ENCODE measurements at regions not wholly inside any gene's neighbourhood (a gene's known extent, or its start where the extent isn't known, plus 50 kb on each side); places are given as distances from the start of the nearest gene placed in this dataset.
"Not testable (repeated sequence)": the region's sequence is repeated elsewhere in the genome, so short reads cannot be mapped to it uniquely, and the experiment has no call there.

DNA sequence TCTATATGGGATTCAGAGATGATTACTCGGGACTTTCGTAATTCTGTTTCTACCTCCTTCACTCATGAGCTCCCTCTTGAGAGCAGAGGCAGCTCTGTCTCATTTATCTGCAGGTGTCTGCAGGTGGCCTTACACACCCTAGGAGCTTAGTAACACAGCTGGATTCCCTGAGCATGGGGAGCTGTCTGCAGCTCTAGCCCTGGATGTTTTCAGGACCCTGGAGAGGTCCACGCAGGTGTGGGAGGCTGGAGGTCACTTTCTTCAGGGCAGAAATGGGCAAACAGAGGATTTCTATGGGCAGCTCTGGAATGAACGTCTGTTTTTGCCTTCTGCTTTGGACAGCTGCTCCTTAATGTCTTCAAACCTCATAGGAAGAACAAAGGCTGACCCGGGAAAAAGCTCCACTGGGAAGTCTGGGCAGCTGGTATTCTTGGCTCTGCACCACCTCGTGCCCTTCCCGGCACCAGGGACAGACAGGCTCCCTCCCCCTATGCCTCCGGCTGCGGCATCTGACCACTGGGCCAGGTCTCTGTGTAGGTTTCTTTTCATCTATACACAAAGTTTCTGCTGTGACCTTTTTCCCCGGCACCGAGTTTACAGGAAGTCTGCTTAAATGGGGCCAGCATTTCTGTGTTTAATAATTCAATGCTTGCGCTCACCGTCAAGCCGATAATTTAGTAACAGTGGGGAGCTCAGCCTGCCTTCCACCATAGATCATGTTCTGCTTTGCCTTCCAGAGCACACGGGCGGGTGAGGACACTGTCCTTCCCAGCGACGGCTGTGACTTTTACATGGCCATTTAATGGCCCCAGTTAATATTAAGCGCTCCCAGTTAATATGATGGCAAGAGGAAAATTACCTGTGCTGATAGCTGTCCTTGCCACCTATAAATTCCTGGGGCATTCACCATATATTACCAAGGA is 320.2 kb upstream of the SFSWAP start:
- DNase-seq (ENCODE audit: low read depth): no peak

DNA sequence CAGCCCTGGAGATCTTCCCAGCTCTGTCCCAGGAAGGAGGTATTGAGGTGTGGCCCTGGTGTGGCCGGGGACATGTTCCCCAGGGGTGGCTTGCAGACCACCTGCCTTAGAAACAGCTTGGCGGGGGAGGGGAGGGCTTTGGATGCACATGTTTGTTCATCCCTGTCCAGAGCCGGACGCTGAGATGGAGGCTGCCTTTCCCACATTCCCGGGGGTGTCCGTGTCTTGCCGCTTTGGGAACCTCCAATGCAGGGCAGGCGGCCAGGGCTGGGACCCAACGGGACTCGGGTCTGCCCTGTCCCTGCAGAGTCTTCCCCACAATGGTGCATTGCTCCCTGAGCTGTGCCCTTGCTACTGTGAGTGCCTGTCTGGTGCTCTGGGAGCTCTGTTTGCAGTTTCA is 319.5 kb upstream of the SFSWAP start:
- no peak for DNase-seq (ENCODE audit: low read depth)

DNA sequence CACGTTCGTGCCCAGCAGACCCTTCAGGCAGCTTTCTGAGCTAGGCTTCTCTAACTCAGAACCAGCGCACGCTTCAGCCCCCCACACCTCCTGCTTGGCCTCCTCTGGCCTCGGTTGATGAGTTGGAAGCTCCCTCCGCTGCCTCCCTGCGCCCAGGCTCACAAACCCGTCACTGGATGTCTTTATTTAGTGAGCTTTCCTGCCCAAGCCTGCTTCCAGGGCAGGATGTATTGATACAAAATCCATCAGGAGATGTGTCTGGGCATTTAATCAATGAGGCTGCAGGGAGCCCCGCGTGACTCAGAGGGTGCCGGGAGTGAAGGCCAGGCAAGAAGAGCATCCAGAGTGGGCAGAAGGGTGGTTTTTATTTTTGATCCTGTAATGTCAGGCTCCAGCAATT is 316.1 kb upstream of the SFSWAP start:
- not testable (repeated sequence) for DNase-seq (ENCODE audit: low read depth)

DNA sequence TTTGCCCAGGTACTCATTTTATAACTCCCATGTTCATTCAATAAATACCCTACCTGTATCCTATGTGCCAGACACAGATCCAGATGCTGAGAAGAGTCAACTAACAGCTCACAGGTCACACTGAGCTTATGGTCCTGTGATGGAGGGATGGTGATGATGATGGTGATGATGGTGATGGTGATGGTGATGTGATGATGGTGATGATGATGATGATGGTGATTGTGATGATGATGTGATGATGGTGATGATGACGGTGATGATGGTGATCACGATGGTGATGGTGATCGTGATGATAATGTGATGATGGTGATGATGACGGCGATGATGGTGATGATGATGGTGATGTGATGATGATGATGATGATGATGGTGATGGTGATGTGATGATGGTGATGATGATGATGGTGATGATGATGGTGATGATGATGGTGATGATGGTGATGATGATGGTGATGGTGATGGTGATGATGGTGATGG is 315.6 kb upstream of the SFSWAP start:
- not testable (repeated sequence) for DNase-seq (ENCODE audit: low read depth)

DNA sequence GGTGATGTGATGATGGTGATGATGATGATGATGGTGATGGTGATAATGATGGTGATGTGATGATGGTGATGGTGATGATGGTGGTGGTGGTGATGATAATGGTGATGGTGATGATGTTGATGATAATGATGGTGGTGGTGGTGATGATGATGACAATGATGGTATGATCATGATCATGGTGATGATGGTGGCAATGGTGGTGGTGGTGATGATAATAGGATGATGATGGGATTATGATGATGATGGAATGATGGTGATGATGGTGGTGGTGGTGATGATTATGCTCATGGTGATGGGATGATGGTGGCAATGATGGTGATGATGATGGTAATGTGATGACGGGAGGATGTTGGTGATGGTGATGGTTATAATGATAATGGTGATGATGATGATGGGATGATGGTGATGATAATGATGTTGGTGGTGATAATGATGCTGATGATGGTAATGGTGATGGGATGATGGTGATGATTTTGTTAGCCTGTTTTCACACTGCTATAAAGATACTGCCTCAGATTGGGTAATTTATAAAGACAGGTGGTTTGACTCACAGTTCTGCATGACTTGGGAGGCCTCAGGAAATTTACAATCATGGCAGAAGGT is 314.8 kb upstream of the SFSWAP start:
- no peak for DNase-seq (ENCODE audit: low read depth)

DNA sequence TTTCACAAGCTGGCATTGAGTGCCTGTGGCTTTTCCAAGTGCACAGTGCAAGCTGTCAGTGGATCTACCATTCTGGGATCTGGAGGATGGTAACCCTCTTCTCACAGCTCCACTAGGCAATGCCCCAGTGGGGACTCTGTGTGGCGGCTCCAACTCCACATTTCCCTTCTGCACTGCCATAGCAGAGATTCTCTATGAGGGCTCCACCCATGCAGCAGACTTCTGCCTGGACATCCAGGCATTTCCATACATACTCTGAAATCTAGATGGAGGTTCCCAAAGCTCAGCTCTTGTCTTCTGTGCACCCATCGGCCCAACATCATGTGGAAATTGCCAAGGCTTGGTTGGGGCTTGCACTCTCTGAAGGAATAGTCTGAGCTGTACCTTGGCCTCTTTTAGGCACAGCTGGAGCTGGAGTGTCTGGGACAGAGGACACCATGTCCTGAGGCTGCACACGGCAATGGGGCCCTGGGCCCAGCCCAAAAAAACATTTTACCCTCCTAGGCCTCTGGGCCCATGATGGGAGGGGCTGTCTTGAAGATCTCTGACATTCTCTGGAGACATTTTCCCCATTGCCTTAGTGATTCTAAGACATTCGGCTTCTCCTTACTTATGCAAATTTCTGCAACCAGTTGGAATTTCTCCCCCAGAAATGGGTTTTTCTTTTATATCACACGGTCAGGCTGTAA is 313.3 kb upstream of the SFSWAP start:
- DNase-seq (ENCODE audit: low read depth): no peak

DNA sequence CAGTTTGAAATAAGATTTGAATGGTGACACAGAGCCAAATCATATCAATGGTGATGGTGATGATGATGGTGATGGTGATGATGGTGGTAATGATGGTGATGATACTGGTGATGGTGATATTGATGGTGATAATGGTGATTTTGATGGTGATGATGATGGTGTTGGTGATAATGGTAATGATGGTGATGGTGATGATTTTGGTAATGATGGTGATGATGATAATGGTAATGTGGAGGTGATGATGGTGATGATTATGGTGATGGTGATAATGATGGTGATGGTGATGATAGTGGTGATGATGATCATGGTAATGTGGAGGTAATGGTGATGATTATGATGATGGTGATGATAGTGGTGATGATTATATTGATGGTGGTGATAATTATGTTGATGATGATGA is 311.9 kb upstream of the SFSWAP start:
- DNase-seq (ENCODE audit: low read depth): no peak

DNA sequence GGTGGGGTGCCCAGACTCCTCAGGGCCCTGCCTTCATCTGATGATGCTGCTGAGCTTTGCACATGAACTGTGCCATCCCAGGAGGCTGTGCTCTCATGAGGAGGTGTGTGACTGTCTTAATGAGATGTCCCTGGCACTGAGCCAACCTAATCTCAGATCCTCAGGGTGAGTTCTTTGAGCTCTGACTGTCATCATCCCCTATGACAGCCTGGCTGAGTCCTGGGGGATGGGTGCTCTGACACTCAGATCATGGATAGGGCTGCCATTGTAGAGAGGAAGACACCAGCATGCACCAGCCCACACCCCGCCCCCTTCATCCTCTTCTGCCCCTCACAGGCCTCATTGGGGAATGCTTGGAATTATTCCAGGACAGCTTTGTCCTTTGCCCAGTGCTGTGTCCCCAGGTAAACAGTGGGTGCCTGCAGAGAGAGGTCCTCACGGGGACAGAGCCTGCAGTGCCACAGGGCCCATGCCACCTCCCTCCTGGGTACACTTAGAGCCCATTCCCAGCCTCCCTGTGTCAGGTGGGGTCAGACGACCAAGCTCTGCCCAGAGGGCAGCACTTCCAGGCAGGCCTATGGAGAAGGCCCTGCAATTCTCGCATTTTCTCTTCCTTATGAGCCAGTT is 310.1 kb upstream of the SFSWAP start:
- not testable (repeated sequence) for DNase-seq (ENCODE audit: low read depth)

DNA sequence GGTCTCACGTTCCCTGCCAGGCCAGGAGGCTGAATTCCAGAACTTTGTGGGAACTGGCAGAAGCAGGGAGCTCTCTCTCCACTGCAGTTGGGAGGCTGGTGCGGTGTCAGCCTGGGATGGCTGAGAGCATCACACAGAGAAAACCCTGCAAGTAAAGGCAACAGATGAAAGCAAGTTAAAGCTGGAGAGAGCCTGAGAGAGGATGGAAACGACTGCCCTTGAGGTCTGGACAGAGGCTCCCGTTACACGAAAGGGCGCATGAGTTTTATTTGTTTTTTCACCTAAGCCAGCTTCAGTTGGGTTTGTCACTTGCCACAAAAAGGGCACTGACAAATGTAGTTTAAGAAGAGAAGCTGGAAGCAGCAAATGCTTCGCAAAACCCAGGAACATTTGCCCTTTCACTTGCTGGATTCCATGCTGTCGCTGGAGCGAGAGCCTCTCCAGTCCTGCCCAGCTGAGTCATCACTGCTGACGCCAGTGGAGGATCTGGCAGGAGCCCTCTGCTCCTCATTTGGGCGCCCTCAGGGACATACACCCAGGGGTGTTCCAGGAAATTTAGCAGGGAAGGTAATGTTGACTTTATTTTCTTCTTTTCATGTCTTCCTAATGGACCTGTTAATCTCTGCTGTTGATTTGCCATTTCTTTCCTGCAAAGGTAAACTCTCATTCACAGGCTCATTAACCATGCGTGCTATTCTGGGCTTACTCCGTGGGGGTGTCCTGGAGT is 308.8 kb upstream of the SFSWAP start:
- not testable (repeated sequence) for DNase-seq (ENCODE audit: low read depth)

DNA sequence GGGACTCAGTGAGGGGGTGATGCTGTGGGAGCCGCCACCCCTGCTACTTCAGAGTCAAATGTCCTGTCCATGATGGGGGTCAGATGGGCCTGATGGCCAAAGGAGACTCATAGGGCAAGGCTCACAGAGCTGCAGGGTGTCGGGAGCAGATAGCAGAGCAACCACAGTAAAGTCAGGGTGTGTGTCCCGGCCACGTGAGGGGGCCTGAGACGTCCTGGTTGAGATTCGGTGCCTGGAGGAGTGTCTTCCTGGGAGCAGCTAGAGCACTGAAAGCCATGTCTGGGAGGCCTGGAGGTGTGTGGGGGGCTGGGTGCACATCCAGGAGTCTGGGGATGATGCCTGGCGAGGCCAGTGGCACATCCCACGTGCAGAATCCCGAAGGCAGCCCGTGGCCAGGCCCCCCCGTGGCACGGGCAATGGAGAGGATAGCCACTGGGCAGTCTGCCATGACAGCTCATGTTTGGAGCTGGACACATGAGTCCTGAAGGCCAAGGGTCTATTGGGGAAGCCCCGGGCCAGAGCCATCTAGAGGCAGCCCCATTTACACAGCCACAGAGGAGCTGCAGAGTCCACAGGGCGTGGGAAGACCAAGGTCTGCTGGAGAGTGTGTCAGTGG is 308.0 kb upstream of the SFSWAP start:
- no peak for DNase-seq (ENCODE audit: low read depth)

DNA sequence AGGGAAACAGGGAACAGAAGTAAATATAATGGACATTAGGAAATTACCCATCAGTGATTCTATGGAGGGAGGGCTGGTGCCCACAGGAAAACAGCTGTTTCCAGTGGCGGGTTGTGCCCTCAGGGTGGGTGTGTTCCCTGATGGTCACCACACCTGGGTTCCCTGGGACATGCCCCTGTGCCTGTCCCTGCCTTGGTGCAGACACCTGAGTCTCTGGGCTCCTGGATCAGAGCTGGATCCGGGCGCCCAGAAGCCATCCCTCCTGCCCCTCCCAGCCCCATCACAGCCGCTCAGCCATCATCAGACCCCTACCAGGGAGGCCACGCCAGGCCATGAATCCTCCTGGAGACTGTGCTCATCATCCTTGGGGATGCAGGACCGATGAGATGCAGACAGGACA is 307.2 kb upstream of the SFSWAP start:
- no peak for DNase-seq (ENCODE audit: low read depth)

DNA sequence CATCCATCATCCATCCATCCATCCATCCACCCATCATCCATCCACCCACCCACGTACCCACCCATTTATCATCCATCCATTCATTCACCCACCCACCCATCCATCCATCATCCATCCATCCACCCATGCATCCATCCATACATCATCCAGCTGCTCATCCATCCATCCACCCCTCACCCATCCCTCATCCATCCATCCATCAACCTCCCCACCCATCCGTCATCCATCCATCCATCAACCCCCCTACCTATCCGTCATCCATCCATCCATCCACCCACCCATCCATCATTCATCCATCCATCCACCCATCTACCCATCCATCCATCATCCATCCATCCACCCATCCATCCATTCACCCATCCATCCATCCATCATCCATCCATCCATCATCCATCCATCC is 306.2 kb upstream of the SFSWAP start:
- no peak for DNase-seq (ENCODE audit: low read depth)

DNA sequence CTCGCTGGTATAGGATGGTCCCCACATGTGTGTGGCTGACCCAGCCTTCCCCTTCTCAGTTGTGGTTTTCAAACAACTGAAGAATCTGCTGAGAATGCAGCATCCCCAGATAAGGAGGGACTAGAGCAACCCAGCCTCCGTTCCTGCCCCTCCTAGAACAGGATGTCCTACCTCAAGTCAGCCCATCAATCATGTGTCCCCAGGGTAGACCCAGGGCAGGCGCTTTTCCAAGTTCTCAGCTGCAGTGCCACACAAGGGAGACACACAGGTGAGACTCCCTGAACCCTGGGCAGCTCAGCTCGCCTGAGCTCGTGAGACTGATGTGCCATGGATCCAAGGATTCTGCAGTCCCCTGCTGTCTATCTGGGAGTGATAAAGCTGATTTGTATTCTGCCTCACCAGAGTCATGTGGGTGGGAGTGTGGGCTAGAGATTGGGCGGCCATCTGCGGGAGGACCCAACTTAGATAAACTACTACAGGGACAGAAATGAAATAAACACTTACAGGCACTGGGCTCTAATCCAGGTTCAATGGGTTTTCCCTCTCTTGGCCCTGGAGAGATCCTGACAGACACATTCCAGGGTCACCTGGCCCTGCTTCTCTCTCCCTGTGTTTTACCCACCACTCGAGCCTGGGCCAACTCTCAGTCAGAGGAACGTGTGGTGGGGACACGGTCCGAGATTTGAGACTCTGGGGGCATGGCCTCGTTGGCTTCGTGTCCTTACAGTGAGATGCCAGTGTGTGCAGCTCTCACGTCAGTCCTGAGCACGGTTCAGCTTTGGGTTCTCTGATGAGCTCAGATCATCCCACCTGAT is 303.5 kb upstream of the SFSWAP start:
- DNase-seq (ENCODE audit: low read depth): no peak

DNA sequence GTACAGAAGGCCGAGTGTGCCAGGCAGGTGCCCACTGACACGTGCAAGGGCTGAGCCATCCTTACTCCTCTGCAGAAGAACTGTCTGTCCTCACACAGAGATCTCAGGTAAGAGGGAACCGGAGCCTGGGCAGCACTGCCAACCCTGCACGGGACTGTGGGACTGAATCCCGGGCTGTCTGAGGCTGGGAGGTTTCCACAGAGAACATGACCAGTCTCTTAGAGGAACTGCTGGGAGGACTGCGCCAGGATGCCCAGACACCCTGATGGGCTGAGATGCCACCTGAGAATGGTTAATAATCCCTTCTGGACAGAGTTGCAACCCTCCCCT is 302.9 kb upstream of the SFSWAP start:
- DNase-seq (ENCODE audit: low read depth): no peak

DNA sequence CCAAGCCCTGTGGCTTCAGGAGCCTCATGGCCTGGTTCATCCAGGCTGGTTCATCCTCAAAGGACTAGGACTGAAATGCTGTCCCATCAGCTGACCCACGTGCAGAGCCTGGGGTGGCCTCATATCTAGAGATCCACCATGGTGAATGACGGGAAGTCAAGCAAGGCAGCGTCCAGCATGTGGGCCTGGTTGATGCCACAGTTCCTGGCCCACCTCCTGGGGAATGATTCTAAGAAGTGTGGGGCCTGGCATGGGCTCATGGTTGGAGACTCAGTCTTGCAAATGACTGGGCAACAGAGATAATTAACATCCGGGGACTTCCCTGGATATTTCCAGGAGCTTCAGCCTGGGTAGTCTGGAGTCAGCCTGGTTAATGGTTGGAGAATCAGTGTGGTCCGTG is 302.4 kb upstream of the SFSWAP start:
- no peak for DNase-seq (ENCODE audit: low read depth)

DNA sequence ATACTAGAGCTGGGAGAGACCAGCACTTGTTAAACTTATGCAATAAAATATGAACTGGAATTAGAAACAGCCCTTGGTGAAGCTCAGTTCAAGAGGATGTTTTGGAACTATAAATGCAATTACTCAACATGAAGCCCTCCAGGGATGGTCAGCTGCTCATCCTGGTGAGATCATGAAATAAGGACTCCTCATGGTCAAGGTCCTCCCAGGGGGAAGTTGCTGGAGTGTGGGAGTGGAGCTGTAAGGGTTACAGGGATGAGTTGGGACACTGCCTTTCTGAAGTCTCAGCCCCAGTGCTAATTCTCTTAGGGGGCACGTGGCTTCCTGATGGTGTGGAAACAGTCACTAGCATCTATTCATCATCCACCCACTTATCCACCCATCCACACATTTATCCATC is 301.7 kb upstream of the SFSWAP start:
- DNase-seq (ENCODE audit: low read depth): no peak

DNA sequence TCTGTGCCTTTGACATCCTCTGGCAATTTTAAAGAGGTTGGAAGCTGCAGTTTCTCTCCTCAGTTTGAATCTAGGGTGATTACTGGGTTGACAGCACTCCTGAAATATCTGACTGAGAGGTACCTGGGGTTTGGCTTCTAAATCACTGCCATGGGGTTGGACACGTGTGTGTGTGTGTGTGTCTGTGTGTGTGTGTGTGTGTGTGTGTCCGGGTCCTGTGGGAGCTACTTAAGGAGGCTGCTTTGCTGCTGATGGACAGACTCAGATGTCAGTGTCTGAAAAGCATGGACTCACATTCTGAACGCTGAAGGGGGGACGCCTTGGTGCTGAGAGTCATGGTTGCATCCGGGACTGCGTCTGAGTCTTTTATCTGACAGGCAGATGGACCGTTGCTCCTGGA is 299.1 kb upstream of the SFSWAP start:
- not testable (repeated sequence) for DNase-seq (ENCODE audit: low read depth)

DNA sequence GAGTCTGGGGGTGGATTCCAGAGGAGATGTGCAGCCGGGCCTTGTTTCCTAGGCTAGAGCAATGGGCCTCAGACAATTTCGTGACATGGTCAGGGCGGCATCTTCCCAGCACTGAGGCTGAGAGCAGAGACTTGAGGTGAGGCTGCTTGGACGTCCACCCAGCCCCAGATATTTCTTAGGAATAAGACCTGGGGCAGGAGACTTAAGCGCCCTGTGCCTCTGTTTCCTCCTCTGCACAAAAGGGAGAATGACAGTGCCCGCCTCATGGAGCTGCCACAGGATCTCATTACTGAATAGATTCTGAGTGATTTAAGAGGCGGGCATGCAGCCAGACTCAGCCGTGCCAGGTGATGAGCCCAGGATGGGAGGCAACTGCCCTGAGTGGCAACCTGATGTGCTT is 297.9 kb upstream of the SFSWAP start:
- no peak for DNase-seq (ENCODE audit: low read depth)

DNA sequence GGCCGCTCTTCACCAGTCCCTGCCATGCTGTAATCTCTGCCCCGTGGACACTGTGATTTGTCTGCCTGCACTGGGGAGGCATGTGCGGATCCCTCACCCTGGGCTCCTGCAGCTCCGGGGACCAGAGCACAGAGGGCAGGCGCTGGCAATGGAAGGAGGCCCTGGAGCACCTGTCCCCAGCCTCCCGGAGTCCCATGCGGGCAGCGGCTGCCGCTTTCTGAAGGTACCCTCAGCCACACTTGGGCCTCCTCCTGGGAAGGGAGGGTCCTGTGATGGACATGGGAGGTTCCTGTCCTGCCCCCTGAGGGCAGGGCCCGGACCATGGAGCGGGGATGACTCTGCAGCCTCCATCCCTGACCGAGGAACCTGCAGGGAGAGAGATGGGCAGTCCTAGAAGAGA is 297.4 kb upstream of the SFSWAP start:
- no peak for DNase-seq (ENCODE audit: low read depth)

DNA sequence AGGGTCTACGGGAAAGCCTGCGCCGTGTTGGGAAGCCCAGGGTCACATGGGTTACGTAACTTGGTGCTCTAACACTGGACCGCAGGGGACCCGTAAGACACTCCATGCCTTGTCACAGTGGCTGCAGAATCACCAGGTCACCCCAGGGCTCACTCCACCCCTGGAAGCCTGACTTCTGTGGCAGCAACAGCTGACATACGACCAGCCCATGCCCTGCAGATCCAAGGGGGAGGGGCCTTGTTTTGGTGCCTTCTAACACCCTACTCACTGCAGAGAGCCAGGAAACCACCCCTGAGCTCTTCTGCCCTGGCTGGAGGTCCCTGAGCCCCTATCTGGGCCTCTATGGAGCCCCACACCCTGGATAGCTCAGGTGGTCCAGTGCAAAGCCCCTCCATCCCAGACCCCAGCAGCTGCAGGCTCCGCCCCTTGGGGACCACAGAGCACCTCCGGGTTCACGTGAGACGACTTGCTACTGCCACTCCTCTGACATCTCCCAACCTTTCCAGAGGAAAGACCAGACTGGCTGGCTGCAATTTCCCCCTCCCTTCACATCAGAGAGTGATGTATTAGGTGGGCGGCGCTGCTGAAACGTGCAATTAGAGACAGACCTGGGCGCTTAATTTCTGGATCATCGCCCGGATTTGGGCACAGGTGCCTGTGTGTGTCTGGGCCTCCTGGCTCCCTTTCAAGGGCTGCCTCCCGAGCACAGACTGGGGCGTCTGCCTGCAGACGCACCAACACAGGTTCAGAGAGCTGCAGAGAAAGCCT is 296.6 kb upstream of the SFSWAP start:
- not testable (repeated sequence) for DNase-seq (ENCODE audit: low read depth)

Measured in stimulated activated CD8-positive, alpha-beta memory T cell treated with anti-CD3 and anti-CD28 coated beads, Interleukin-15, amount 100 ng/mL, for 24 hours (primary cell).